ENCODE measurements at regions not wholly inside any gene's neighbourhood (a gene's known extent, or its start where the extent isn't known, plus 50 kb on each side); places are given as distances from the start of the nearest gene placed in this dataset.
A peak's percentile ranks its signal among the peaks of the same experiment; 100 is the strongest.
"Not testable (repeated sequence)": the region's sequence is repeated elsewhere in the genome, so short reads cannot be mapped to it uniquely, and the experiment has no call there.

GRCh38 chr2:239723486-239724193 is 301.5 kb downstream of the NDUFA10 start:
- no peak for DNase-seq

- DNase-seq = no peak
Measured at GRCh38 chr2:239722760-239723470, 302.2 kb downstream of the NDUFA10 start.

- DNase-seq = no peak
Measured at GRCh38 chr2:239721991-239722759, 303.0 kb downstream of the NDUFA10 start.

- no peak for DNase-seq
Measured at GRCh38 chr2:239721531-239721930, 303.6 kb downstream of the NDUFA10 start.

GRCh38 chr2:239720361-239721360 is 304.5 kb downstream of the NDUFA10 start:
- DNase-seq = no peak

GRCh38 chr2:239719791-239720360 is 305.3 kb downstream of the NDUFA10 start:
- DNase-seq = no peak

GRCh38 chr2:239718991-239719390 is 306.2 kb downstream of the NDUFA10 start:
- DNase-seq = not testable (repeated sequence)

GRCh38 chr2:239717706-239718105 is 307.4 kb downstream of the NDUFA10 start:
- no peak for DNase-seq

- no peak for DNase-seq
Measured at GRCh38 chr2:239717319-239717675, 307.8 kb downstream of the NDUFA10 start.

- peak; percentile 4 for DNase-seq
Measured at GRCh38 chr2:239716536-239717318, 308.4 kb downstream of the NDUFA10 start.

GRCh38 chr2:239716009-239716408 is 309.1 kb downstream of the NDUFA10 start:
- no peak for DNase-seq

- no peak for DNase-seq
Measured at GRCh38 chr2:239715606-239716005, 309.5 kb downstream of the NDUFA10 start.

- no peak for DNase-seq
Measured at GRCh38 chr2:239715202-239715601, 309.9 kb downstream of the NDUFA10 start.

- no peak for DNase-seq
Measured at GRCh38 chr2:239714116-239714515, 311.0 kb downstream of the NDUFA10 start.

GRCh38 chr2:239712755-239713154 is 311.9 kb upstream of the HDAC4 start:
- DNase-seq = no peak

- no peak for DNase-seq
Measured at GRCh38 chr2:239711911-239712570, 311.2 kb upstream of the HDAC4 start.

GRCh38 chr2:239710953-239711861 is 310.4 kb upstream of the HDAC4 start:
- no peak for DNase-seq

GRCh38 chr2:239706367-239706766 is 305.5 kb upstream of the HDAC4 start:
- DNase-seq = no peak

GRCh38 chr2:239704737-239705136 is 303.9 kb upstream of the HDAC4 start:
- DNase-seq = no peak

GRCh38 chr2:239703834-239704233 is 303.0 kb upstream of the HDAC4 start:
- no peak for DNase-seq
